H1 (cell line): ENCODE measurements at regions not wholly inside any gene's neighbourhood (a gene's known extent, or its start where the extent isn't known, plus 50 kb on each side); places are given as distances from the start of the nearest gene placed in this dataset.

Source experiments
- CTCF ChIA-PET: fragments of 300-600 bp; sonication (Branson Sonifier 250); formaldehyde crosslinking; loops from one replicate; lab custom pipeline; 2021; ENCODE audit not compliant: partially characterized antibody; lab: Charles Lee
- POLR2A ChIA-PET: fragments of 300-600 bp; sonication (Branson Sonifier 250); formaldehyde crosslinking; loops from one replicate; lab custom pipeline; 2021; ENCODE audit warnings: inconsistent platforms; ENCODE audit not compliant: partially characterized antibody; lab: Charles Lee
- DNase-seq, 2 experiments: peaks; one replicate each; pipeline versions ENCODE4 v3.0.0 to v3.0.0-alpha.2; 2010 to 2022; ENCODE audit warnings: low spot score in 2 of 2, low read depth in 1 of 2, mixed read lengths in 1 of 2
- FAIRE-seq: peaks from 2 replicates; lab custom pipeline; 2011; peaks lifted over from hg19 to GRCh38; lab: Jason Lieb, UNC
- H2AFZ ChIP-seq: 2 replicates; pipeline ENCODE4 v1.8.1; 2012; ENCODE audit warnings: low read length, inconsistent platforms
- H2AK5ac ChIP-seq: 2 replicates; pipeline ENCODE4 v1.6.1; 2013; ENCODE audit warnings: low read depth, low read length
- H2BK120ac ChIP-seq: replicated peaks from 2 replicates; pipeline ENCODE3; 2013; ENCODE audit warnings: low read depth, low read length, inconsistent platforms
- H2BK12ac ChIP-seq: 2 replicates; pipeline ENCODE4 v1.6.1; 2013; ENCODE audit warnings: low read depth, low read length
- H2BK15ac ChIP-seq: 2 replicates; pipeline ENCODE4 v1.6.1; 2013; ENCODE audit warnings: low read length
- H2BK20ac ChIP-seq: 2 replicates; pipeline ENCODE4 v1.6.1; 2013; ENCODE audit warnings: low read length
- H2BK5ac ChIP-seq: 2 replicates; pipeline ENCODE4 v1.6.1; 2013; ENCODE audit warnings: low read depth, low read length
- H3K14ac ChIP-seq: 2 replicates; pipeline ENCODE4 v1.6.1; 2013; ENCODE audit warnings: inconsistent platforms; ENCODE audit not compliant: insufficient read length
- H3K18ac ChIP-seq: 2 replicates; pipeline ENCODE4 v1.6.1; 2013; ENCODE audit warnings: low read length; ENCODE audit errors: extremely low read depth
- H3K23ac ChIP-seq: 2 replicates; pipeline ENCODE4 v1.6.1; 2013; ENCODE audit warnings: inconsistent platforms; ENCODE audit not compliant: insufficient read length
- H3K23me2 ChIP-seq: 2 replicates; pipeline ENCODE4 v1.6.1; 2013; ENCODE audit warnings: low read depth, low read length
- H3K27ac ChIP-seq: 2 replicates; pipeline ENCODE4 v1.6.1; 2011; ENCODE audit warnings: low read depth, low read length, inconsistent platforms
- H3K27me3 ChIP-seq, 4 experiments: replicated peaks in 1 of 4; 1 replicate in 1 of 4; 2 replicates in 3 of 4; pipeline versions ENCODE4 v1.6.1 to v1.8.1; 2011 to 2013; ENCODE audit warnings: low read length in 3 of 4, mild to moderate bottlenecking in 3 of 4, inconsistent platforms in 2 of 4, mixed read lengths in 2 of 4, moderate library complexity in 1 of 4; ENCODE audit not compliant: control insufficient read depth in 3 of 4, insufficient read depth in 3 of 4; ENCODE audit errors: extremely low read depth in 1 of 4
- H3K36me3 ChIP-seq, 4 experiments: 2 replicates each; pipeline versions ENCODE4 v1.6.1 to v1.8.1; 2011 to 2013; ENCODE audit warnings: mild to moderate bottlenecking in 4 of 4, low read length in 3 of 4, moderate library complexity in 2 of 4, control low read depth in 1 of 4, inconsistent platforms in 1 of 4; ENCODE audit not compliant: insufficient read depth in 4 of 4, control insufficient read depth in 2 of 4
- H3K4ac ChIP-seq: replicated peaks from 2 replicates; pipeline ENCODE3; 2013; ENCODE audit warnings: low read length, low read depth, mixed read lengths, inconsistent platforms; ENCODE audit not compliant: insufficient read length
- H3K4me1 ChIP-seq, 4 experiments: replicated peaks in 1 of 4; 1 replicate in 1 of 4; 2 replicates in 3 of 4; pipeline versions ENCODE4 v1.6.1 to v1.8.1; 2011 to 2013; ENCODE audit warnings: low read length in 3 of 4, inconsistent platforms in 2 of 4, mixed read lengths in 1 of 4; ENCODE audit not compliant: insufficient read depth in 4 of 4, control insufficient read depth in 3 of 4
- H3K4me2 ChIP-seq, 2 experiments: 2 replicates each; pipeline versions ENCODE4 v1.6.1 to v1.8.1; 2011 to 2013; ENCODE audit warnings: low read depth in 2 of 2, low read length in 2 of 2, control low read depth in 1 of 2, inconsistent platforms in 1 of 2, mild to moderate bottlenecking in 1 of 2; ENCODE audit not compliant: insufficient read depth in 1 of 2
- H3K4me3 ChIP-seq, 4 experiments: fragments of 200-600, 300-600 bp in 1 of 4; sonication (generic), shearing (Covaris generic), sonication (Bioruptor Twin) in 1 of 4; 2 replicates each; pipeline versions ENCODE4 v1.5.1 to v1.8.1; 2011 to 2016; ENCODE audit warnings: low read length in 4 of 4, low read depth in 3 of 4, control low read depth in 2 of 4, inconsistent platforms in 2 of 4, mild to moderate bottlenecking in 2 of 4, mixed read lengths in 1 of 4, moderate library complexity in 1 of 4; ENCODE audit not compliant: insufficient read depth in 2 of 4; ENCODE audit errors: extremely low read depth in 1 of 4
- H3K56ac ChIP-seq: replicated peaks from 2 replicates; pipeline ENCODE3; 2013; ENCODE audit warnings: low read depth, mild to moderate bottlenecking, mixed read lengths, low read length, inconsistent platforms; ENCODE audit not compliant: insufficient read length
- H3K79me1 ChIP-seq: 2 replicates; pipeline ENCODE4 v1.6.1; 2013; ENCODE audit warnings: low read depth, low read length, control low read depth
- H3K79me2 ChIP-seq, 2 experiments: 2 replicates each; pipeline versions ENCODE4 v1.6.1 to v1.8.1; 2012 to 2013; ENCODE audit warnings: low read length in 2 of 2, mild to moderate bottlenecking in 2 of 2, inconsistent platforms in 1 of 2; ENCODE audit not compliant: insufficient read depth in 2 of 2, control insufficient read depth in 1 of 2
- H3K9ac ChIP-seq, 4 experiments: replicated peaks in 1 of 4; 1 replicate in 1 of 4; 2 replicates in 3 of 4; pipeline versions ENCODE4 v1.6.1 to v1.8.1; 2011 to 2013; ENCODE audit warnings: low read depth in 3 of 4, low read length in 3 of 4, control low read depth in 2 of 4, mild to moderate bottlenecking in 2 of 4, moderate library complexity in 2 of 4, inconsistent platforms in 1 of 4; ENCODE audit errors: extremely low read depth in 1 of 4
- H3K9me3 ChIP-seq, 2 experiments: 2 replicates each; pipeline versions ENCODE4 v1.6.1 to v1.8.1; 2012 to 2013; ENCODE audit warnings: mild to moderate bottlenecking in 2 of 2, moderate library complexity in 2 of 2, control low read depth in 1 of 2, inconsistent platforms in 1 of 2, low read depth in 1 of 2, low read length in 1 of 2, mixed read lengths in 1 of 2; ENCODE audit not compliant: insufficient read depth in 2 of 2
- H4K20me1 ChIP-seq, 2 experiments: replicated peaks in 1 of 2; 2 replicates each; pipeline versions ENCODE3 to v1.8.1; 2011 to 2013; ENCODE audit warnings: inconsistent platforms in 2 of 2, low read length in 2 of 2, mild to moderate bottlenecking in 1 of 2; ENCODE audit not compliant: insufficient read depth in 2 of 2, control insufficient read depth in 1 of 2
- H4K5ac ChIP-seq: 2 replicates; pipeline ENCODE4 v1.6.1; 2013; ENCODE audit warnings: low read length, low read depth, mixed read lengths, inconsistent platforms; ENCODE audit not compliant: insufficient read length
- H4K8ac ChIP-seq: 2 replicates; pipeline ENCODE4 v1.8.0; 2013; ENCODE audit warnings: mild to moderate bottlenecking, moderate library complexity, low read length, inconsistent platforms; ENCODE audit not compliant: insufficient read depth; ENCODE audit errors: extremely low read depth
- H4K91ac ChIP-seq: replicated peaks from 2 replicates; pipeline ENCODE3; 2013; ENCODE audit warnings: low read length, mixed read lengths, inconsistent platforms; ENCODE audit not compliant: insufficient read length
- JUND ChIP-seq: IDR thresholded peaks from 2 replicates; pipeline ENCODE4 v1.6.1; 2011; ENCODE audit warnings: mild to moderate bottlenecking, improper control_type of control experiment, low read length
- KDM4A ChIP-seq: IDR thresholded peaks from one replicate; pipeline ENCODE4 v1.7.1; 2012; ENCODE audit warnings: low read depth, mild to moderate bottlenecking, moderate library complexity, low read length, inconsistent platforms; ENCODE audit not compliant: severe bottlenecking
- RAD21 ChIP-seq, 2 experiments: IDR thresholded peaks in 1 of 2; conservative IDR thresholded peaks in 1 of 2; 2 replicates each; pipeline ENCODE4 v1.6.1; 2011; ENCODE audit warnings: low read depth in 2 of 2, low read length in 2 of 2, improper control_type of control experiment in 1 of 2, inconsistent platforms in 1 of 2, mild to moderate bottlenecking in 1 of 2, moderate library complexity in 1 of 2
- RFX5 ChIP-seq: IDR thresholded peaks from 2 replicates; pipeline ENCODE4 v1.6.1; 2011; ENCODE audit warnings: low read depth, low read length, improper control_type of control experiment, borderline replicate concordance
- TCF12 ChIP-seq: IDR thresholded peaks from 2 replicates; pipeline ENCODE4 v1.6.1; 2011; ENCODE audit warnings: low read depth, mild to moderate bottlenecking, low read length
- TEAD4 ChIP-seq: IDR thresholded peaks from 2 replicates; pipeline ENCODE4 v1.6.1; 2012; ENCODE audit warnings: low read depth, low read length, inconsistent platforms, mixed read lengths
- WGBS, 2 experiments: shearing (Covaris generic) in 1 of 2; methylation state at CpG; one replicate each; pipeline versions ENCODE4 v1.1.6 to v1.1.7; 2013 to 2015; ENCODE audit warnings: low lambda C conversion rate in 2 of 2, mixed read lengths in 2 of 2, inconsistent platforms in 1 of 2, low coverage in 1 of 2, missing lambda C conversion rate in 1 of 2; ENCODE audit not compliant: insufficient replicate concordance in 2 of 2, insufficient coverage in 1 of 2, insufficient read length in 1 of 2; ENCODE audit errors: extremely low coverage in 1 of 2, missing lambda C conversion rate in 1 of 2; 5-methylcytosine and 5-hydroxymethylcytosine counted together

GRCh38 chr21:27820342-27820741 lies 853.5 kb upstream of the ADAMTS5 start:
- WGBS, 2 experiments: 100% methylated on average over 1 of the region's 1 CpG; no CpG with 5 or more reads in 1 of the 2 experiments

More at GRCh38 chr21:27820342-27820741, 853.5 kb upstream of the ADAMTS5 start:
- no peak for TF ChIP-seq RFX5
- no peak for TF ChIP-seq JUND
- no peak for TF ChIP-seq RAD21 (IDR thresholded peaks at IDR 0.05 in 1 of 2, conservative IDR thresholded peaks at IDR 0.05 in 1 of 2; ENCODE audit: low read depth in 2 of 2, low read length in 2 of 2)
- no peak for TF ChIP-seq TCF12
- TF ChIP-seq KDM4A: no peak
- no peak for TF ChIP-seq TEAD4
- no peak overlapping the region for H3K27ac ChIP-seq
- no peaks in the 10 kb centered on the region for H3K36me3 ChIP-seq
- H2BK20ac ChIP-seq: no peak overlapping the region
- H4K91ac ChIP-seq: no peak overlapping the region
- no peak overlapping the region for H2BK120ac ChIP-seq
- H3K23ac ChIP-seq: no peak overlapping the region
- FAIRE-seq (no peak), DNase-seq (no peak)
- H3K4me1 ChIP-seq: no peaks in the 10 kb centered on the region
- no peak overlapping the region for H4K8ac ChIP-seq
- no peak overlapping the region for H3K4ac ChIP-seq
- no peak overlapping the region for H2BK5ac ChIP-seq
- no peak overlapping the region for H2BK15ac ChIP-seq
- H2AK5ac ChIP-seq: no peak overlapping the region
- H3K4me3 ChIP-seq: no peak overlapping the region
- H3K23me2 ChIP-seq: no peaks in the 10 kb centered on the region
- no peak overlapping the region for H2AFZ ChIP-seq
- no peak overlapping the region for H3K4me2 ChIP-seq
- no peak overlapping the region for H3K56ac ChIP-seq
- no peak overlapping the region for H4K5ac ChIP-seq
- no peaks in the 10 kb centered on the region for H3K79me1 ChIP-seq
- ChIA-PET POLR2A (no interaction called here), CTCF (interaction anchor here (0.5 kb wide), 1 partner anchor 547 kb away, joined by 3 read pairs; no protein-coding TSS in a partner anchor)
- H3K9me3 ChIP-seq: no peaks in the 10 kb centered on the region
- H2BK12ac ChIP-seq: no peak overlapping the region
- no peaks in the 10 kb centered on the region for H4K20me1 ChIP-seq
- no peaks in the 10 kb centered on the region for H3K27me3 ChIP-seq
- no peak overlapping the region for H3K18ac ChIP-seq
- no peaks in the 10 kb centered on the region for H3K79me2 ChIP-seq
- H3K14ac ChIP-seq: no peak overlapping the region
- no peak overlapping the region for H3K9ac ChIP-seq
